Caco-2 (cell line): ENCODE measurements at regions not wholly inside any gene's neighbourhood (a gene's known extent, or its start where the extent isn't known, plus 50 kb on each side); places are given as distances from the start of the nearest gene placed in this dataset.

Experiments
- BruUV-seq: library from RNA; stranded (reverse); fragments of 400-500 nt; replicated peaks from 2 replicates; lab custom pipeline; 2021; lab: Mats Ljungman, UMichigan
- CTCF ChIA-PET: fragments of 300-600 bp; sonication (Branson Sonifier 250); formaldehyde crosslinking; loops from one replicate; lab custom pipeline; 2022; ENCODE audit warnings: antibody characterized with exemption; lab: Charles Lee
- POLR2A ChIA-PET: fragments of 300-600 bp; sonication (Branson Sonifier 250); formaldehyde crosslinking; loops from one replicate; lab custom pipeline; 2022; ENCODE audit warnings: antibody characterized with exemption; lab: Charles Lee
- DNase-seq, 2 experiments: peaks; one replicate each; pipeline versions ENCODE4 v3.0.0 to v3.0.0-alpha.2; 2020 to 2022
- H3K27me3 ChIP-seq: replicated peaks from 2 replicates; pipeline ENCODE4 v1.6.0; 2011; ENCODE audit warnings: low read length; ENCODE audit not compliant: control insufficient read depth, insufficient read depth
- H3K36me3 ChIP-seq: 2 replicates; pipeline ENCODE4 v1.5.1; 2011; ENCODE audit warnings: low read length; ENCODE audit not compliant: control insufficient read depth, insufficient read depth
- H3K4me1 ChIP-seq: fragments of 250-450 bp; sonication (Bioruptor Pico); 2 replicates; pipeline ENCODE4 v1.5.1; 2020; ENCODE audit warnings: mild to moderate bottlenecking
- H3K4me3 ChIP-seq: 2 replicates; pipeline ENCODE4 v1.5.1; 2011; ENCODE audit warnings: low read depth, mild to moderate bottlenecking, control low read depth, low read length
- H3K9me3 ChIP-seq: fragments of 250-450 bp; sonication (Bioruptor Pico); 2 replicates; pipeline ENCODE4 v1.5.1; 2020; ENCODE audit warnings: mild to moderate bottlenecking, moderate library complexity
- H3K27ac Mint-ChIP-seq: one replicate; pipeline ENCODE4 v1.8.0; 2022; ENCODE audit warnings: mixed read lengths; ENCODE audit not compliant: unreplicated experiment
- H3K27me3 Mint-ChIP-seq: one replicate; pipeline ENCODE4 v1.8.0; 2022; ENCODE audit warnings: mixed read lengths; ENCODE audit not compliant: insufficient read depth, unreplicated experiment
- H3K36me3 Mint-ChIP-seq: one replicate; pipeline ENCODE4 v1.8.0; 2022; ENCODE audit warnings: mild to moderate bottlenecking, mixed read lengths; ENCODE audit not compliant: insufficient read depth, unreplicated experiment
- H3K4me1 Mint-ChIP-seq: one replicate; pipeline ENCODE4 v1.8.0; 2022; ENCODE audit warnings: low read depth, mixed read lengths; ENCODE audit not compliant: unreplicated experiment
- H3K4me3 Mint-ChIP-seq: one replicate; pipeline ENCODE4 v1.8.0; 2022; ENCODE audit warnings: mild to moderate bottlenecking, moderate library complexity, mixed read lengths; ENCODE audit not compliant: unreplicated experiment
- H3K9me3 Mint-ChIP-seq: one replicate; pipeline ENCODE4 v1.8.0; 2022; ENCODE audit warnings: mixed read lengths; ENCODE audit not compliant: unreplicated experiment
- intact Hi-C: fragments of 100-400 bp; cut with micrococcal nuclease; formaldehyde crosslinking; loops from one replicate; pipeline ENCODE4 v1.10.0; 2022; ENCODE audit not compliant: unreplicated experiment
- TF ChIP-seq, protein P1 (sequence below), 2 experiments: fragments of 200-600 bp in 1 of 2; IDR thresholded peaks; 1 replicate in 1 of 2; 2 replicates in 1 of 2; pipeline versions ENCODE4 v1.5.1 to v1.8.0; 2011 to 2022; ENCODE audit warnings: antibody characterized with exemption in 1 of 2, control low read depth in 1 of 2, inconsistent platforms in 1 of 2, low read depth in 1 of 2, low read length in 1 of 2, mild to moderate bottlenecking in 1 of 2, moderate library complexity in 1 of 2; ENCODE audit not compliant: insufficient read depth in 1 of 2, severe bottlenecking in 1 of 2, unreplicated experiment in 1 of 2

DNA sequence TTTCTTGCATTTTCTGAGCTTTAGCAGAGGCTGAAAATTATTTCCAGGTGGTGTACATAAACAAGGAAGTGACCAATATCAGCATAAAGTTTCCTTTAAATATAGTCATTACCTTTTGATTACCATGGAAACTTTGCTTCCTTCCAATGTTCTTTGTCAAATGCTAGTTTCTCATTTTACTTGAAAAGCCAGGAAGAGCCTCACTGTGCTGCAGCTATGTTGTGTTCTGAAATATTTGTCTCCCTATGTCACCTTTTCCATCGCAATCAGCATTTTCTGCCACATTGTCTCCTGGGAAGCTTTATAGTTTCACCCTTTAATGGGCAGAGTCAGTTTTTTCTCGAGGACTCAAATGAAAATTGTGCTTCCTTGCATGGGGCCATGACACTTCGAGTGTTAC, 496.0 kb downstream of the CDH8 start:
- no TSS peak for BruUV-seq
- ChIA-PET CTCF (no interaction called here), POLR2A (no interaction called here)
- Histone ChIP-seq H3K36me3 (no peaks in the 10 kb centered on the region), H3K4me3 (no peak overlapping the region), H3K9me3 (no peaks in the 10 kb centered on the region), H3K4me1 (no peaks in the 10 kb centered on the region), H3K27me3 (no peaks in the 10 kb centered on the region)
- peaks cover 3% of the 10 kb centered on the region for H3K27me3 Mint-ChIP-seq
- no peak overlapping the region for H3K4me3 Mint-ChIP-seq
- no peak overlapping the region for H3K27ac Mint-ChIP-seq
- TF ChIP-seq, protein P1, sequence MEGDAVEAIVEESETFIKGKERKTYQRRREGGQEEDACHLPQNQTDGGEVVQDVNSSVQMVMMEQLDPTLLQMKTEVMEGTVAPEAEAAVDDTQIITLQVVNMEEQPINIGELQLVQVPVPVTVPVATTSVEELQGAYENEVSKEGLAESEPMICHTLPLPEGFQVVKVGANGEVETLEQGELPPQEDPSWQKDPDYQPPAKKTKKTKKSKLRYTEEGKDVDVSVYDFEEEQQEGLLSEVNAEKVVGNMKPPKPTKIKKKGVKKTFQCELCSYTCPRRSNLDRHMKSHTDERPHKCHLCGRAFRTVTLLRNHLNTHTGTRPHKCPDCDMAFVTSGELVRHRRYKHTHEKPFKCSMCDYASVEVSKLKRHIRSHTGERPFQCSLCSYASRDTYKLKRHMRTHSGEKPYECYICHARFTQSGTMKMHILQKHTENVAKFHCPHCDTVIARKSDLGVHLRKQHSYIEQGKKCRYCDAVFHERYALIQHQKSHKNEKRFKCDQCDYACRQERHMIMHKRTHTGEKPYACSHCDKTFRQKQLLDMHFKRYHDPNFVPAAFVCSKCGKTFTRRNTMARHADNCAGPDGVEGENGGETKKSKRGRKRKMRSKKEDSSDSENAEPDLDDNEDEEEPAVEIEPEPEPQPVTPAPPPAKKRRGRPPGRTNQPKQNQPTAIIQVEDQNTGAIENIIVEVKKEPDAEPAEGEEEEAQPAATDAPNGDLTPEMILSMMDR (IDR thresholded peaks at IDR 0.05; ENCODE audit: insufficient read depth in 1 of 2, low read depth in 1 of 2, low read length in 1 of 2, severe bottlenecking in 1 of 2, unreplicated experiment in 1 of 2): no peak
- no peaks in the 10 kb centered on the region for H3K4me1 Mint-ChIP-seq
- no peak for DNase-seq
- H3K36me3 Mint-ChIP-seq: no peaks in the 10 kb centered on the region
- intact Hi-C loops: no loop called here
- H3K9me3 Mint-ChIP-seq: peaks cover 5% of the 10 kb centered on the region

DNA sequence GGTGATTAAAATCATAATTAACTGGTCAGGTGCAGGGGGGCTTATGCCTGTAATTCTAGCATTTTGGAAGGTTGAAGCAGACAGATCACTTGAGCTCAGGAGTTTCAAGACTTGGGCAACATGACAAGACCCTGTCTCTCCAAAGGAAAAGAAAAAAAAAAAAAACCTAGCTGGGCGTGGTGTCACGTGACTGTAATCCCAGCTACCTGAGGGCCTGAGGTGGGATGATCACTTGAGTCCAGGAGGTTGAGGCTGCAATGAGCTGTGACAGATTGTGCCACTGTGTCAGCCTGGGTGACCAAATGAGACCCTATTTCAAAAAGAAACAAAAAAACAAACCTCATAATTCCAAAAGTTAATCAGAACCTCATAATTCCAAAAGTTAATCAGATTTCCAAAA, 505.5 kb downstream of the CDH8 start:
- intact Hi-C loops: no loop called here
- no peak overlapping the region for H3K27ac Mint-ChIP-seq
- peaks cover 10% of the 10 kb centered on the region for H3K9me3 Mint-ChIP-seq
- no peak overlapping the region for H3K4me3 Mint-ChIP-seq
- H3K27me3 Mint-ChIP-seq: peaks cover 2% of the 10 kb centered on the region
- H3K36me3 Mint-ChIP-seq: no peaks in the 10 kb centered on the region
- TF ChIP-seq, protein P1 (IDR thresholded peaks at IDR 0.05; ENCODE audit: insufficient read depth in 1 of 2, low read depth in 1 of 2, low read length in 1 of 2, severe bottlenecking in 1 of 2, unreplicated experiment in 1 of 2): no peak
- H3K4me1 Mint-ChIP-seq: no peaks in the 10 kb centered on the region
- POLR2A ChIA-PET: no interaction called here
- H3K4me3 ChIP-seq: no peak overlapping the region
- H3K27me3 ChIP-seq: no peaks in the 10 kb centered on the region
- BruUV-seq: no TSS peak
- CTCF ChIA-PET: no interaction called here
- no peaks in the 10 kb centered on the region for H3K9me3 ChIP-seq
- H3K4me1 ChIP-seq: no peaks in the 10 kb centered on the region
- H3K36me3 ChIP-seq: no peaks in the 10 kb centered on the region
- no peak for DNase-seq

DNA sequence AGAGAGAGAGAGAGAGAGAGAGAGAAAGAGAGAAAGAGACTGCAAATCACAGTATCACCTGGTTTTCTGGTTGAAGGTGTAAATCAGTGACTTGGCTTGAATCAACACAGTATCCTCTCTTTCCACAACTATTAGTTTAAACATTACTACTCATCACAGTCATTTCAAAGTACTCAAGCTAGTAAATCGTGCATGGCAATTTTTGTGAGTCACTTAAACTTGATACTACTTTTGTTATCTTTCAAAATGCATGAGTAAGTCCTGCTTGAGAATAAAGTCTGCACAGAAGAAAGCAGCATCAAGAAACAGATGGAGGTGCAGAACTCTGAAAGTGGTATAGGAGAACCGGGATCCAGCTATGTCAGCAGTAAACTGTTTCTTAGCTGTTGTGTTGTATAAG, 535.4 kb downstream of the CDH8 start:
- Histone ChIP-seq H3K4me3 (no peak overlapping the region), H3K36me3 (no peaks in the 10 kb centered on the region), H3K4me1 (no peaks in the 10 kb centered on the region), H3K9me3 (no peaks in the 10 kb centered on the region), H3K27me3 (no peaks in the 10 kb centered on the region)
- TF ChIP-seq, protein P1 (IDR thresholded peaks at IDR 0.05; ENCODE audit: insufficient read depth in 1 of 2, low read depth in 1 of 2, low read length in 1 of 2, severe bottlenecking in 1 of 2, unreplicated experiment in 1 of 2): no peak
- Mint-ChIP-seq H3K27ac (no peak overlapping the region), H3K27me3 (no peaks in the 10 kb centered on the region), H3K4me1 (no peaks in the 10 kb centered on the region), H3K4me3 (no peak overlapping the region), H3K36me3 (no peaks in the 10 kb centered on the region), H3K9me3 (no peaks in the 10 kb centered on the region)
- ChIA-PET POLR2A (no interaction called here), CTCF (no interaction called here)
- BruUV-seq: no TSS peak
- intact Hi-C loops: no loop called here
- DNase-seq: no peak
